SU-DHL-6 (cell line): ENCODE measurements at regions not wholly inside any gene's neighbourhood (a gene's known extent, or its start where the extent isn't known, plus 50 kb on each side); places are given as distances from the start of the nearest gene placed in this dataset.

Source experiments
- EZH2phosphoT487 ChIP-seq: fragments of 200-600 bp; sonication (generic), shearing (Covaris generic); conservative IDR thresholded peaks from 2 replicates; pipeline ENCODE4 v1.6.1; 2018; ENCODE audit warnings: mild to moderate bottlenecking, antibody characterized with exemption, low read length, moderate library complexity, mixed read lengths
- TF ChIP-seq, protein P1 (sequence below): fragments of 200-600 bp; sonication (generic); IDR thresholded peaks from one replicate; pipeline ENCODE4 v1.5.1; 2017; ENCODE audit warnings: antibody characterized with exemption, mild to moderate bottlenecking, low read length, moderate library complexity; ENCODE audit not compliant: insufficient read depth, poor library complexity, severe bottlenecking

DNA sequence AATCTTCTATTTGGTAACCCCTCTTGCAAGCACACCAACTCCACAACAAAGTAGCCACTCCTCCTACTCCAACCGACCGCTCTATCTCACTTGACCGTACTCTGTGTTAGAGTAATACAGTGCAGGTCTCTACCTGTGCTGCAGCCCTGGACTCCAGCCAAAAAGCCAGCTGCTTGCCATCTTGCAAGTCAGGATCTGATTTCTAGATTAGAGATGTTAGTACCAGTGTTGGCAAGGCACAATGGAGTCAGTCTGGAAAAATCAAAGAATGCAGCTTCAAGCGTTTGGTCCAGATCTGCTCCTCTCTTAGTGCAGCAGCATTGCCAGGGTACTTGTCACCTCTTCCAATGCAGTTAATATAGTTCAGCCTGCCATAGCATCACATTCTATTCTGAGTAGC, 477.6 kb downstream of the ZSWIM6 start:
- TF ChIP-seq, protein P1, sequence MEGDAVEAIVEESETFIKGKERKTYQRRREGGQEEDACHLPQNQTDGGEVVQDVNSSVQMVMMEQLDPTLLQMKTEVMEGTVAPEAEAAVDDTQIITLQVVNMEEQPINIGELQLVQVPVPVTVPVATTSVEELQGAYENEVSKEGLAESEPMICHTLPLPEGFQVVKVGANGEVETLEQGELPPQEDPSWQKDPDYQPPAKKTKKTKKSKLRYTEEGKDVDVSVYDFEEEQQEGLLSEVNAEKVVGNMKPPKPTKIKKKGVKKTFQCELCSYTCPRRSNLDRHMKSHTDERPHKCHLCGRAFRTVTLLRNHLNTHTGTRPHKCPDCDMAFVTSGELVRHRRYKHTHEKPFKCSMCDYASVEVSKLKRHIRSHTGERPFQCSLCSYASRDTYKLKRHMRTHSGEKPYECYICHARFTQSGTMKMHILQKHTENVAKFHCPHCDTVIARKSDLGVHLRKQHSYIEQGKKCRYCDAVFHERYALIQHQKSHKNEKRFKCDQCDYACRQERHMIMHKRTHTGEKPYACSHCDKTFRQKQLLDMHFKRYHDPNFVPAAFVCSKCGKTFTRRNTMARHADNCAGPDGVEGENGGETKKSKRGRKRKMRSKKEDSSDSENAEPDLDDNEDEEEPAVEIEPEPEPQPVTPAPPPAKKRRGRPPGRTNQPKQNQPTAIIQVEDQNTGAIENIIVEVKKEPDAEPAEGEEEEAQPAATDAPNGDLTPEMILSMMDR, result no peak
- no peak for TF ChIP-seq EZH2phosphoT487
